T47D (cell line): ENCODE measurements at regions not wholly inside any gene's neighbourhood (a gene's known extent, or its start where the extent isn't known, plus 50 kb on each side); places are given as distances from the start of the nearest gene placed in this dataset.
"Not testable (repeated sequence)": the region's sequence is repeated elsewhere in the genome, so short reads cannot be mapped to it uniquely, and the experiment has no call there.

Source experiments
- DNase-seq, 2 experiments: peaks; one replicate each; pipeline versions ENCODE4 v3.0.0 to v3.0.0-alpha.2; 2011 to 2012; ENCODE audit warnings: low read depth in 1 of 2, low spot score in 1 of 2
- JUND ChIP-seq: IDR thresholded peaks from 2 replicates; pipeline ENCODE4 v1.6.1; 2012; ENCODE audit warnings: low read depth
- in situ Hi-C: cut with HindIII; loops from 2 replicates; pipeline ENCODE4 v1.10.0; 2016; ENCODE audit warnings: low sequenced_read_pairs, low pct_unique_long_range_greater_than_20kb

GRCh38 chr13:40026741-40027140, 371.3 kb downstream of the COG6 start:
- DNase-seq, result no peak
- no peak for TF ChIP-seq JUND
- in situ Hi-C loops, result no loop called here

- in situ Hi-C loops, result no loop called here
- TF ChIP-seq JUND, result no peak
- DNase-seq, result no peak
Observed at GRCh38 chr13:40028446-40028845, 373.0 kb downstream of the COG6 start.

GRCh38 chr13:40031031-40031430, 375.6 kb downstream of the COG6 start:
- in situ Hi-C loops, result no loop called here
- no peak for DNase-seq
- TF ChIP-seq JUND, result no peak

- TF ChIP-seq JUND, result no peak
- in situ Hi-C loops, result no loop called here
- no peak for DNase-seq
Observed at GRCh38 chr13:40039061-40039460, 383.6 kb downstream of the COG6 start.

GRCh38 chr13:40042991-40043390, 387.5 kb downstream of the COG6 start:
- in situ Hi-C loops, result no loop called here
- TF ChIP-seq JUND, result no peak
- DNase-seq, result no peak

GRCh38 chr13:40043764-40044163, 388.3 kb downstream of the COG6 start:
- in situ Hi-C loops, result no loop called here
- no peak for TF ChIP-seq JUND
- no peak for DNase-seq

GRCh38 chr13:40047322-40047771, 391.9 kb downstream of the COG6 start:
- in situ Hi-C loops, result no loop called here
- no peak for TF ChIP-seq JUND

GRCh38 chr13:40048551-40048950, 393.1 kb downstream of the COG6 start:
- in situ Hi-C loops, result no loop called here
- no peak for TF ChIP-seq JUND
- no peak for DNase-seq

More at GRCh38 chr13:40047322-40047771, 391.9 kb downstream of the COG6 start:
- DNase-seq, result no peak

GRCh38 chr13:40052954-40053353, 397.5 kb downstream of the COG6 start:
- DNase-seq, result no peak
- TF ChIP-seq JUND, result no peak
- in situ Hi-C loops, result no loop called here

- in situ Hi-C loops, result no loop called here
- no peak for DNase-seq
- no peak for TF ChIP-seq JUND
Observed at GRCh38 chr13:40053401-40053800, 397.9 kb downstream of the COG6 start.

GRCh38 chr13:40054422-40054821, 399.0 kb downstream of the COG6 start:
- in situ Hi-C loops, DNase-seq: not testable (repeated sequence)

- no peak for TF ChIP-seq JUND
- in situ Hi-C loops, result no loop called here
- DNase-seq, result no peak
Observed at GRCh38 chr13:40056898-40057619, 401.6 kb downstream of the COG6 start.

GRCh38 chr13:40058757-40059236, 403.3 kb downstream of the COG6 start:
- in situ Hi-C loops, result no loop called here
- no peak for TF ChIP-seq JUND
- no peak for DNase-seq
